HG03196 (cell line): ENCODE measurements at regions not wholly inside any gene's neighbourhood (a gene's known extent, or its start where the extent isn't known, plus 50 kb on each side); places are given as distances from the start of the nearest gene placed in this dataset.

Experiments
- ATAC-seq: cut with Tn5 transposase; IDR thresholded peaks from one replicate; pipeline ENCODE4 v1.9.1; 2021; ENCODE audit not compliant: unreplicated experiment

GRCh38 chr9:12464400-12464799, 228.8 kb upstream of the TYRP1 start:
- no peak for ATAC-seq

DNA sequence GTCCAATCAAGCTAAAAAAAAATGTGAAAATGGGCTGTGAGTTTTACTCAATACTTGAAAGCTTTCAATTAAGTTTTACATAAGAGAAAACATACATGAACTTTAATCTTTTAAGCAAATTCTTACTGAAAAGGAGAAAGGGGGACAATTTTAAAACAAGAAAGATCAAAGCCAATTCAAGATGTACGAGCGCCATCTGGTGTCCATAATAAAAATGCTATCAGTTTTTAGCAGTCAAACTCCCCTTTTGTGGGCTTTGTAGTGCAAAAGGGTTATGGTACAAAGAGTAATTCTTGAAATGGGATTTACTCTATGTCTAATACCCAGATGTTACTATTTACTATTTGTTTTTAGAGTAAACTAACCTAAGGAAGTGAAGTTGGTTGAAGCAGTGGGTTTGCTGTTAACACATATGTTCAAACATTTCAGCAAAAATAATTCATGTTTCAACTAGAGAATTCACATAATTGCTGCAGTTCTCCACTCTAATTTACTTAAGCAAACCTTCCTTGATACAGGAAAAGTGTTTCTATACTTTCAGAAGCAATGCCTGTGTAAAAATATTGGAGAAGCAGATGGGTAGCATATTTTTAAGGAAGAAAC, 228.2 kb upstream of the TYRP1 start:
- no peak for ATAC-seq

DNA sequence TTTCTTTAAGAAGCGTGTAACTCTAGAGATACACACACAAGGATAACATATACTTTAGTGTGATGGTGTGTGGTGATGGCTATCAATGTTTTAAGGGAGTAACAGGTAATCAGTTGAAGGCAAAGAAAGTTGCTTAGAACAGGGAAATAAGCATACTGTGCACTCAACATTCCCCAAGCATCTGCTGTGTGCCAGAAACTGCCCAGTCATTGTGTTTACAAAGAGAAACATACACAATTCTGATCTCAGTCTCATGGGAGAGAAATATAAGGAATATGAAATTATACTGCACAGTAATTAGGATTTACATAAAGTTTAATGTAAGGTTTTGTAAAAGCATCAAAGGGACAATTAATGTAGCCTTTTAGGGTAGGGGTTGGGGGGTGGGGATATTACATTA, 224.1 kb upstream of the TYRP1 start:
- ATAC-seq, result no peak

DNA sequence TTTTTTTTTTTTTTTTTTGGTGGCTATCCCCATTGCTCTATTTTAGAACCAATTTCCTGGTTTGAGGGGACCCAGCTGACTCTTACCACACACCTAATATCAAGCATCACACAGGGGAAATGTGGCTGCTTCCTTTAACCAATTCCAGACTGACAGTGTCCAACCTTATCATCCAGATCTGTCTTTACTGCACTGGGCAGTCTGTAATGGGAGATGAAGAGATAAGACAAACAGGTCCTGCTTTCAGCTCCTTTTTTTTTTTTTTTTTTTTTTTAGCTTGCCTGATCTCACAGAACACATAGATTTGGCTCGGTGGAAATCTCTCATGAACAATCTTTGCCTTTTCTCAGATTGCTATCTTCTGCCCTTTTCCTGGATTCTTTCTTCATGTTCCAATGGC, 198.8 kb upstream of the TYRP1 start:
- no peak for ATAC-seq

DNA sequence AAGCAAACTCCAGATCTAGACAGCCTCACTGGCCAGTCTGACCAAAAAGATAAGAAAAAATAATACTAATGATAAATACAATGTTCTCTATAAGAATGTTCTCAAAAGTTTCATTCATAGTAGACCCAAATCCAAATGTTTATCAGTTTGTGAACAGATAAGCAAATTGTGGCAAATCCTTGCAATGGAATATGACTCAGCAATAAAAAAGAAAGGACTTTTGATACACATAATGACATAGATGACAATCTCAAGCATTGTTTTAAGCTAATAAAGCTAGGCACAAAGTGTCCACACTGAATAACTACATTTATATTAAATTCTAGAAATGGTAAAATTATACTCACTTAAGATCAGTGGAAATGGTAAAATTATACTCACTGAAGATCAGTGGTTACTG, 195.4 kb upstream of the TYRP1 start:
- no peak for ATAC-seq

DNA sequence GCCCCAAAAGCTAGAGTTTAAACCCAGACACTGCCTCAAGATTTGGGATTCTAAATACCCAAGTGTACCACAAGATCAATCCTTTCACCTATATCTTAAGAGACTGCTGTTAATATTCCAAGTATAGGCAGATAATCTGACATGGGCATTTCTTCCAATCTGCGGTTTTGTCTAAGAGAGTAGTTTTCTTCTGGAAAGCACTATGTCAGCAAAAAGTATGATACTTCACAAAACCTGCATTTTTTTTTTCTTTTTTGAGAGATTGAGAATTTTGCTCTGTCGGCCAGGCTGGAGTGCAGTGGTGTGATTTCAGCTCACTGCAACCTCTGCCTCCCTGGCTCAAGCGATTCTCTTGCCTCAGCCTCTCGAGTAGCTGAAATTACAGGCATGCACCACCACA, 190.7 kb upstream of the TYRP1 start:
- ATAC-seq, result no peak

DNA sequence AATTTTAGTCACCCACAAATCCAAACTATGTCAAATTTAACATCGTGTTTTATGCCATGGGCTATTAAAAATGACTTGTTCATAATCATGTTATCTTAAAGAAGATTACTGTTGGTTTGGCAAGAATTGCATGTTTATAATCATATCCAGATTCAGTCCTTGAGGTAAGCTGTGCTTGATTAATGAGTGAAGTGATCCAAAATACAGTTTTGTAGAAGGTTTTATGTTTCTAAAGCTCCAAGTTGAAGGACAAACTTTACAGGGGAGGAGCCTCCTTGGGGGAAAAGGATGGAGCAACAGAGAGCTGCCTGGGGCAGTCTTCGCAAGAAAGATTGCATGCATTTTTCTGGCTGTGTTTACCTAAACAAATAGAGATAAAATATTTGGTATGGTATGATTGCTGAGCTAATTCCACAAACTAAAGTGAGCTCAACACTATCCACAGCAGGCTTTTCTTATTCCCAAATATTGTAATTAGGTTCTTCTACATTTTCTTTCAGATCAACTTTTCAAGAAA, 189.5 kb upstream of the TYRP1 start:
- no peak for ATAC-seq

- ATAC-seq, result no peak
These were observed 182.6 kb upstream of the TYRP1 start for GRCh38 chr9:12510551-12510950.

DNA sequence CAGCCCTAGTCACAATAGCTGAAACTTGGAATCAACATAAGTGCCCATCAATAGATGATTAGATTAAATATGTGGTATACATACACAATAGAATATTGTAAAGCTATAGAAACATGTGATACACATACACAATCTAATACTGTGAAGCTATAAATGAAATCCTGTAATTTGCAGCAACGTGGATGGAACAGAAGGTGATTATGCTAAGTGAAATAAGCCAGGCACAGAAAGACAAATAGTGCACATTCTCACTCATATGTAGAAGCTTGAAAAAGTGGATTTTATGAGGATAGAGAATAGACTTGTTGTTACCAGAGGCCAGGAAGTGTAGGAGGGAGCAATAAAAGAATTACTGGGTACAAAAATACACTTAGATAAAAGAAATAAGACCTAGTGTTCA, 181.5 kb upstream of the TYRP1 start:
- ATAC-seq, result no peak

DNA sequence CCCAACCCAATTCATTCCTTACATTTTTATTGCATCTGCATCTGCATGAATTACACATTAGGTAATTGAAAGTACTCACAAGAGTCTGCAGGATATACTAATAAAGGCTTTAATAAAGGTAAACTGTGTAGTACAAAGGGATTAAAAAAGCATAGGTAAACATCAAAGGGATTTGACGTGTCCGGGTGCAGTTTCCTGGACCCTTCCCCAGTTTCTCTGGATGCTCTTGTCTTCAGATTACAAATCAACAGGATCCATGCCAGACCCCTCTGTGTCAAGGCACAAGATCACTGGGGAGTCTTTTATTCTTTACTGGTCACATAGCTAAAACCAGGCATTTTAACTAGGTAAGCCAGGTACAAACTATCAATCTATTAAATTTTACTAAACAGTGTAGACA, 177.2 kb upstream of the TYRP1 start:
- ATAC-seq, result no peak

DNA sequence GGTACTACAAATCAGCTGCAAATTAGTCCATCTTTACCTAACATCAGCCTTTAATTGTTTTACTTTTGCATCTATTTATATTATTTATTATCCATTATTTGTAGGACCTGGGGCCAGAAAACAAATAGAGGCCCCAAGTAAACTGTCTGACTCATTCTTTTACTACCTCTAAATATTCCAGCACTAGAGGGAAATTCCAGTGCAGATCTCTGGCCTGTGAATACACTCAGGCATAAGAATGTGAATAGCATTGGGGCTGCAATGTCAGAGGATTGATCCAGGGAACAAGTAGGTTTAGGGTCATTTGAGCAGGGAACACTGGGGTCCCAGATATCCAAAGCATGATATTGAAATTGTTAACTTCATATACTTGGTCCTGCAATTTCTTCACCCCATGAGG, 176.6 kb upstream of the TYRP1 start:
- ATAC-seq, result no peak

- ATAC-seq, result no peak
These were observed 154.2 kb upstream of the TYRP1 start for GRCh38 chr9:12538842-12539579.

- ATAC-seq, result no peak
These were observed 153.6 kb upstream of the TYRP1 start for GRCh38 chr9:12539580-12539975.

DNA sequence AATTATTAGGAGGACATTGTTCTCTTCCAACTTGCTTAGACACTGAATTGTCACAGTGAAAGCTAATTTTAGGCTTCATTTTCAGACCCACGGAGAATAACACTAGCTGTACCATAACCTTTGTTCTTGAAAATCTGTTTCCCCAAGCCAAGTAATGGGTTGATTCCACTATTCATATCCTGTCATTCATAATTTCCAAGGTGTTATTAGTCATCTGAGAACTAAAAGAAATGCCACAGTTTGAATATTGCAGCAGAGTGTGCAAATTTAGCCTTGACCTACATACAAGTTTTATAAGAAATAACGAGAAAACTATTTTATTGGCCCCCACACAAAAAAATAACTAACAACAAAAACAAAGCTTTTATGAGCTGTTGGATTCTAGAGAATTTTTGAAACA, 148.5 kb upstream of the TYRP1 start:
- ATAC-seq, result no peak

DNA sequence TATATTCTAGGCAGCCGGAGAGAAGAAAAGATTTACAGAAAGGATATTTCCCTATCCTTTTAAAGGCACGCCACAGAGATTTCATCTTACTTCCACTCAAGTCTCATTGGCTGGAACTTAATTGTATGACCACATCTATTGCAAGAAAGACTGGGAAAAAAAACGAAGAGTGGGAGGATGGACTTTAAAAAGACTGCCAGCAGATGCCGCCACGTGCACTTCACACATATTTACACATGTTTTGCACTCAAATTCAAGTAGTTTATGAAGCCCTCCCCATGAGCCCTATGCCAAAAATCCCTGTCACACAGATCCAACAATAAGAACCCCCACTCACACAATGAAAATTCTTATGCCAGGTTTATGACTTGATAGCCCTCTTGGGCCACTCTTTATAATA, 138.5 kb upstream of the TYRP1 start:
- ATAC-seq, result no peak

- ATAC-seq, result no peak
These were observed 126.6 kb upstream of the TYRP1 start for GRCh38 chr9:12566404-12567090.

GRCh38 chr9:12584656-12585522, 108.3 kb upstream of the TYRP1 start:
- no peak for ATAC-seq

DNA sequence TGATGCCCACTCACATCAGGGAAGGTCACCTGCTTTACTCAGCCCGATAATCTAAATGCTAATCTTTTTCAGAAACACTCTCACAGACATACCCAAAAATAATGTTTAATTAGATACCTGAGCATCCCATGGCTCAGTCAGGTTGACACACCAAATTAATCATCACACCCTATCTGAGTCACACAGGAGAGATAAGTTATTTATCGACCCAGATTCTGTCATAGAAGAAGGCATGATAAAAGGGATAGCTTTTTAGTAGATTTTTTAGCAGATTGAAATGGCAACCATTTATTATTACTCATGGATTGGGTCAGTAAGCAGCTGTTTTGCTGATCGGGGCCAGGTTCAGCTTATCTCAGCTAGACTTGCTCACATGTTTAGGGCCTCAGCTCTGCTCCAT, 97.8 kb upstream of the TYRP1 start:
- ATAC-seq, result no peak

DNA sequence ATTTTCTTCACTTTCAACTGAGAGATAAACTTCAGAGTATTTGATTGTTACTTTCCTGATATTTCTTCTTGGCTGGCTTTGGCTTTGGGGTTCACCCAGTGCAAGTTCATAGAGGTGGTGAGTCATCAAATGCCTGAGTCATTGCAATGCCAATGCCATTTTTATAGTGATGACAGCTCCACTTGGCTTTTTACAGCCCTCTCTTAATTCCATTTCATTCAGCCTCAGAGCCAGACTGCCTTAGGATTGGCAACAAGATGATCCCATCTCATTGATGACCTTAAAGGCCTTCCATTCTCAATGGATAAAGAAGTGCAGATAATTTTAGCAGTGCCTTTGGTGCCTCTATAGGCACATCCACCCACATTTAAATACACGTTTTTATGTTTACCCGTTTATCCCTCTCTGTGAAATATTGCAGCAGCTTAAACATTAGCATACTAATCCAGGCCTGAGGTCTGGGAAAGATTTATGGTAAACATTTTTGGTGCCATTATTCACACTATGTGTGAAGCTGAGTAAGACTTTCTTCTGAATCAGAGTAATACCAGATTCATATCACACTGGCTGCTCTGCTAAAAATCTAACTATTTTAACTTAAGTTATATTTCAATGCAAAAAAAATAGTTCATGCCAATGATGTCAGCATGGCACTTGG, 88.9 kb upstream of the TYRP1 start:
- ATAC-seq, result no peak

GRCh38 chr9:12612211-12612770, 80.9 kb upstream of the TYRP1 start:
- ATAC-seq, result no peak
